Dermis microvascular lymphatic vessel endothelial cell (primary cell): ENCODE measurements at regions not wholly inside any gene's neighbourhood (a gene's known extent, or its start where the extent isn't known, plus 50 kb on each side); places are given as distances from the start of the nearest gene placed in this dataset.
"Not testable (repeated sequence)": the region's sequence is repeated elsewhere in the genome, so short reads cannot be mapped to it uniquely, and the experiment has no call there.

Experiments
- DNase-seq, 2 donors: peaks; one replicate each; pipeline versions ENCODE4 v3.0.0 to v3.0.0-alpha.2; 2010; ENCODE audit warnings: low read depth in 2 of 2

DNA sequence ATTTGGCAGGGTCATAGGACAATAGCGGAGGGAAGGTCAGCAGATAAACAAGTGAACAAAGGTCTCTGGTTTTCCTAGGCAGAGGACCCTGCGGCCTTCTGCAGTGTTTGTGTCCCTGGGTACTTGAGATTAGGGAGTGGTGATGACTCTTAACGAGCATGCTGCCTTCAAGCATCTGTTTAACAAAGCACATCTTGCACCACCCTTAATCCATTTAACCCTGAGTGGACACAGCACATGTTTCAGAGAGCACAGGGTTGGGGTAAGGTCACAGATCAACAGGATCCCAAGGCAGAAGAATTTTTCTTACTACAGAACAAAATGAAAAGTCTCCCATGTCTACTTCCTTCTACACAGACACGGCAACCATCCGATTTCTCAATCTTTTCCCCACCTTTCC, 74.7 kb downstream of the LAT start:
- DNase-seq, result not testable (repeated sequence)
